Transverse colon (tissue), 4 donors: ENCODE measurements at regions not wholly inside any gene's neighbourhood (a gene's known extent, or its start where the extent isn't known, plus 50 kb on each side); places are given as distances from the start of the nearest gene placed in this dataset.

ENCODE experiments used
- DNase-seq: peaks from one replicate; pipeline ENCODE4 v3.0.0-alpha.2; 2019
- H3K27ac ChIP-seq, 4 donors: fragments of 200-600 bp; sonication (generic); 2 replicates each; pipeline ENCODE4 v1.5.1; 2016 to 2018; ENCODE audit warnings: inconsistent platforms in 4 of 4
- H3K27me3 ChIP-seq: fragments of 200-600 bp; sonication (generic); 2 replicates; pipeline ENCODE4 v1.5.1; 2017; ENCODE audit warnings: inconsistent platforms
- H3K36me3 ChIP-seq, 4 donors: fragments of 200-600 bp; sonication (generic); 2 replicates each; pipeline ENCODE4 v1.5.1; 2017 to 2019; ENCODE audit warnings: inconsistent platforms in 4 of 4
- H3K4me1 ChIP-seq, 4 donors: fragments of 200-600 bp; sonication (generic); 2 replicates each; pipeline ENCODE4 v1.5.1; 2017 to 2020; ENCODE audit warnings: inconsistent platforms in 4 of 4
- H3K4me3 ChIP-seq, 4 donors: fragments of 200-600 bp; sonication (generic); 1 replicate in 1 of 4; 2 replicates in 3 of 4; pipeline versions ENCODE4 v1.5.1 to v1.6.1; 2017 to 2019; ENCODE audit warnings: inconsistent platforms in 4 of 4
- H3K9me3 ChIP-seq, 2 donors: fragments of 200-600 bp; sonication (generic); 2 replicates each; pipeline ENCODE4 v1.5.1; 2017 to 2019; ENCODE audit warnings: inconsistent platforms in 2 of 2
- EP300 ChIP-seq: sonication (generic); formaldehyde crosslinking; IDR thresholded peaks from one replicate; pipeline ENCODE4 v1.6.1; 2017; ENCODE audit warnings: antibody characterized with exemption, low read depth
- POLR2A ChIP-seq: fragments of 450-650 bp; IDR thresholded peaks from one replicate; pipeline ENCODE4 v1.6.1; 2016; ENCODE audit warnings: antibody characterized with exemption, mild to moderate bottlenecking, moderate library complexity
- POLR2AphosphoS5 ChIP-seq, 3 donors: sonication (generic); formaldehyde crosslinking; IDR thresholded peaks; one replicate each; pipeline ENCODE4 v1.6.1; 2016; ENCODE audit warnings: antibody characterized with exemption in 3 of 3
- WGBS, 2 donors: methylation state at CpG; one replicate each; pipeline ENCODE4 v1.1.5; 2018; ENCODE audit warnings: low coverage in 1 of 2; 5-methylcytosine and 5-hydroxymethylcytosine counted together
- in situ Hi-C, 4 donors: fragments of 200-750 bp; cut with MboI; loops; one replicate each; pipeline versions ENCODE4 v1.15.0 to v1.15.1; 2017; ENCODE audit warnings: low sequenced_read_pairs in 3 of 4, low pct_ligation_motif_present in 1 of 4, low pct_unique_long_range_greater_than_20kb in 1 of 4
- intact Hi-C: fragments of 100-400 bp; cut with DNase I; formaldehyde crosslinking; loops from one replicate; pipeline ENCODE4 v1.15.1; 2023; ENCODE audit warnings: low total_unique reads
- TF ChIP-seq, protein P1 (sequence below), 5 experiments: fragments of 200-600 bp in 3 of 5; fragments of 450-650 bp in 2 of 5; sonication (generic) in 3 of 5; IDR thresholded peaks; 1 replicate in 2 of 5; 2 replicates in 3 of 5; pipeline ENCODE4 v1.5.1; 2016 to 2017; ENCODE audit warnings: antibody characterized with exemption in 5 of 5, inconsistent platforms in 3 of 5, mild to moderate bottlenecking in 2 of 5, moderate library complexity in 1 of 5

DNA sequence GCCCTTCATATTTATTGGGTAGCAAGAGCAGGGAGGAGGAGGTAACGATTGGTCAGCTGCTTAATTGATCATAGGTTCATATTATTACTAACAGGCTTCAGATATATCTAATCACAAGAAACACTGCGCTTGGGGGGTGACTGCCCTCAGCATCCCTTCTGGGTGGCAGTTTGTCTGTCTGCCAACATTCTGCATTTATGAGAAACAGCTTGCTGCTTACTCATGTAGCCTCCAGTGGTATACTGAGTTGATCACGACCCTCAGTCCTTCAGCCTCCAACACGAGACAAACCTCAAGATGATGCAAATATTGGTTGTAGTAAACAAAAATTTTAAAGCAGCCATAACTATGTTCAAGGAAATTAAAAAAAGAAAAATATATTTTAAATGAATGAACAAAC, 657.8 kb upstream of the PHF14 start:
- DNase-seq, result no peak
- no peaks in the 10 kb centered on the region for H3K36me3 ChIP-seq
- no peak overlapping the region for H3K27ac ChIP-seq
- peaks cover 0 to 8% of the 10 kb centered on the region in 2 donors for H3K9me3 ChIP-seq
- TF ChIP-seq POLR2A, result no peak
- no peak for TF ChIP-seq EP300
- TF ChIP-seq, protein P1, sequence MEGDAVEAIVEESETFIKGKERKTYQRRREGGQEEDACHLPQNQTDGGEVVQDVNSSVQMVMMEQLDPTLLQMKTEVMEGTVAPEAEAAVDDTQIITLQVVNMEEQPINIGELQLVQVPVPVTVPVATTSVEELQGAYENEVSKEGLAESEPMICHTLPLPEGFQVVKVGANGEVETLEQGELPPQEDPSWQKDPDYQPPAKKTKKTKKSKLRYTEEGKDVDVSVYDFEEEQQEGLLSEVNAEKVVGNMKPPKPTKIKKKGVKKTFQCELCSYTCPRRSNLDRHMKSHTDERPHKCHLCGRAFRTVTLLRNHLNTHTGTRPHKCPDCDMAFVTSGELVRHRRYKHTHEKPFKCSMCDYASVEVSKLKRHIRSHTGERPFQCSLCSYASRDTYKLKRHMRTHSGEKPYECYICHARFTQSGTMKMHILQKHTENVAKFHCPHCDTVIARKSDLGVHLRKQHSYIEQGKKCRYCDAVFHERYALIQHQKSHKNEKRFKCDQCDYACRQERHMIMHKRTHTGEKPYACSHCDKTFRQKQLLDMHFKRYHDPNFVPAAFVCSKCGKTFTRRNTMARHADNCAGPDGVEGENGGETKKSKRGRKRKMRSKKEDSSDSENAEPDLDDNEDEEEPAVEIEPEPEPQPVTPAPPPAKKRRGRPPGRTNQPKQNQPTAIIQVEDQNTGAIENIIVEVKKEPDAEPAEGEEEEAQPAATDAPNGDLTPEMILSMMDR (IDR thresholded peaks at IDR 0.05), result no peak
- TF ChIP-seq POLR2AphosphoS5 (IDR thresholded peaks at IDR 0.05), result no peak
- H3K27me3 ChIP-seq, result no peaks in the 10 kb centered on the region
- 48 to 67% methylated on average over 3 to 4 of the region's 4 CpGs for WGBS, 2 donors
- in situ Hi-C loops (no loop called here), intact Hi-C loops (no loop called here)
- no peaks in the 10 kb centered on the region for H3K4me1 ChIP-seq
- no peak overlapping the region for H3K4me3 ChIP-seq

GRCh38 chr7:10316488-10316887, 657.2 kb upstream of the PHF14 start:
- Histone ChIP-seq H3K4me3 (no peak overlapping the region), H3K4me1 (no peaks in the 10 kb centered on the region), H3K27me3 (no peaks in the 10 kb centered on the region), H3K9me3 (peaks cover 0 to 8% of the 10 kb centered on the region in 2 donors), H3K36me3 (no peaks in the 10 kb centered on the region), H3K27ac (no peak overlapping the region)
- in situ Hi-C loops (no loop called here), intact Hi-C loops (no loop called here)
- WGBS, 2 donors, result 83 to 90% methylated on average over 1 of the region's 1 CpG
- no peak for TF ChIP-seq EP300
- TF ChIP-seq, protein P1 (IDR thresholded peaks at IDR 0.05), result no peak
- no peak for TF ChIP-seq POLR2A
- no peak for TF ChIP-seq POLR2AphosphoS5 (IDR thresholded peaks at IDR 0.05)
- no peak for DNase-seq

GRCh38 chr7:10325395-10325794, 648.3 kb upstream of the PHF14 start:
- intact Hi-C loops, result no loop called here
- TF ChIP-seq EP300 (no peak), POLR2A (no peak), POLR2AphosphoS5 (IDR thresholded peaks at IDR 0.05) (no peak)
- TF ChIP-seq, protein P1 (IDR thresholded peaks at IDR 0.05), result no peak
- H3K27ac ChIP-seq, result no peak overlapping the region
- no peaks in the 10 kb centered on the region for H3K36me3 ChIP-seq
- 56 to 71% methylated on average over 2 of the region's 2 CpGs for WGBS, 2 donors
- no peaks in the 10 kb centered on the region for H3K4me1 ChIP-seq
- H3K27me3 ChIP-seq, result no peaks in the 10 kb centered on the region
- H3K9me3 ChIP-seq, result no peaks in the 10 kb centered on the region
- in situ Hi-C loops, result no loop called here
- no peak overlapping the region for H3K4me3 ChIP-seq
- no peak for DNase-seq

- H3K36me3 ChIP-seq, result no peaks in the 10 kb centered on the region
- in situ Hi-C loops, result no loop called here
Measured at GRCh38 chr7:10343108-10343507, 630.6 kb upstream of the PHF14 start.

More at GRCh38 chr7:10343108-10343507, 630.6 kb upstream of the PHF14 start:
- Histone ChIP-seq H3K4me3 (no peak overlapping the region), H3K4me1 (no peaks in the 10 kb centered on the region), H3K27me3 (no peaks in the 10 kb centered on the region), H3K9me3 (no peaks in the 10 kb centered on the region), H3K27ac (no peak overlapping the region)
- DNase-seq, result no peak
- 72 to 85% methylated on average over 2 of the region's 2 CpGs for WGBS, 2 donors
- intact Hi-C loops, result no loop called here
- TF ChIP-seq, protein P1 (IDR thresholded peaks at IDR 0.05), result no peak
- TF ChIP-seq EP300, result no peak
- TF ChIP-seq POLR2A, result no peak
- no peak for TF ChIP-seq POLR2AphosphoS5 (IDR thresholded peaks at IDR 0.05)
